SIG-M5 (cell line): ENCODE measurements at regions not wholly inside any gene's neighbourhood (a gene's known extent, or its start where the extent isn't known, plus 50 kb on each side); places are given as distances from the start of the nearest gene placed in this dataset.
"Not testable (repeated sequence)": the region's sequence is repeated elsewhere in the genome, so short reads cannot be mapped to it uniquely, and the experiment has no call there.

Source experiments
- DNase-seq: peaks from one replicate; lab custom pipeline; 2025; lab: John Stamatoyannopoulos, UW

DNA sequence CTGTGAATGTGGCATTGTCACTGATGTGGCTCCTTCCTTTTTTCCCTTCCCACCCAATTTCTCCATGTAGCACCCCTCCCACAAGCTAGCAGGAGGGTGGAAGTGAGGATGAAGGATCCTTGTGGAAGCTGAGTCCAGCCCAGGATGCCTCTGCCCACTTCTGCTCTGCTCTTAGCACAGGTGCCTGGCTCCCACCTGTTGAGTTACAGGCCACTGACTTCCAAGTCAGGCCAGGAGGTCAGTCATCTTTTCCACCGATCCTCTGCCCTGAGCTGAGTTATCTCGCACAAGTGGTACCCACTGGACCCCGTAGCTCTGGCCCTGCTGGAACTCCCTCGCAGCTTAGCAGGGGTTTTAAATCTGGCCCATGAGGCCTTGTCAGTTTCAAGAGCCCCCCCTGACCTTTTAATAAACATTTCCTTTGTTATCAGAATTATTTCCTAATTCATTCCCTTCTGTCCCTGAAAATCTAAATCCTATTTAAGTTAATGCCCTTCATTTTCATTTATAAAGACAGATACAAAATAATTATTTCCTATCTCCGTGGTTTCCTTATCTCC lies 125.3 kb upstream of the CADM1 start:
- no peak for DNase-seq

DNA sequence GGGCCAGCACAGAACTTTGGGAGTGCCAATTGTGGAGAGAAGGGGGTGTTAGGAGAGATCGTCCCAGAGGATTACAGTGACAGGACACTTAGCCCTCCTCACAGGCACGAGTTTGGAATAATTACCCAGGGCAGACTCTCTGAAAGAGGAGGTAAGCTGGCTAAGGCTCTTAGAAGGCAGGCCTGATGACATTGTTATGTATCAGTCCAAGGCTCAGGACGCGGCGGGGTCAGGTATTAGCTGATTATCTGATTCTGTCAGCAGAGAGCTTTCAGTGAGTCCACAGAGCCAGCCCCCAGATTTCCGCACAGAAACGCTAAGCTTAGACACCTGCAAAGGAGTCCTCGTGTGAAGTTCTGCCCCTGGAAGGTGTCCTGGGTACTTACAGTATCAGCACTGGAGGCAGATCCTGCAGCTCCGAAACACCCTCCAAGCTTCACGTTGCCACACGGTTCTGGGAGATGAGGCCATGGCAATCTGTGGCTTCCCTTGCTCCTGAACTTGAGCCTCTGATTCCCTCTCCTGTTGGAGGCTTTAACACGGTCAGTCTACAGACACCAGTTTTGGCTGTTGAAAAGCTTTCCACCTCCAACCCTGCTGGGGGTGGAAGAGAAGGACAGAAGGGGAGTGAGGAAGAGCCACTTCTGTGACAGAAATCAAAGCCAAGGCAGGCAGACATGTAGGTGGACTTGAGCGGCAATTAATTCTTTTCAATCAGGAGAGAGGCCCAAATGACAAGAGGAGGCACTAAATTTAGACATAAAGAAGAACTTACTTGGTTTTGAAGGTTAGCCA lies 123.6 kb upstream of the CADM1 start:
- DNase-seq, result no peak

DNA sequence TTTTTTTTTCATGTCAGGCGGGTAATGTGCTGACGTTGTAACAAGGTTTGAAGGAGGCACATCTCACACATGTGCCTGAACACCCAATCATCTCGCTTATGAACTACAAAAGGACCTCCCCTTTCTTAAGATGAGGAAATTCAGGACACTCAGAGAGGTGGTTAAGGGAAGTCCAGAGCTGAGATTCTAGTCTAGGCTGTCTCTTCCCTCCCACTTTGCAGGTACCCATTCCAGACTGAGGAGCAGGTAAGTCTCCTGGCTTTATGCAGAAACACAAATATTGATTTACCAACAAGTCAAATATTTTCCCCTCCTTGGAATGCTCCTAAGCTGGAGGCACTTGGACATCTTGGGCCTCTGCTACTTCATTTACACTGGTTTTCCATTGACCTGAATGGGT lies 122.9 kb upstream of the CADM1 start:
- no peak for DNase-seq

GRCh38 chr11:115626414-115626813 lies 122.2 kb upstream of the CADM1 start:
- DNase-seq, result no peak

DNA sequence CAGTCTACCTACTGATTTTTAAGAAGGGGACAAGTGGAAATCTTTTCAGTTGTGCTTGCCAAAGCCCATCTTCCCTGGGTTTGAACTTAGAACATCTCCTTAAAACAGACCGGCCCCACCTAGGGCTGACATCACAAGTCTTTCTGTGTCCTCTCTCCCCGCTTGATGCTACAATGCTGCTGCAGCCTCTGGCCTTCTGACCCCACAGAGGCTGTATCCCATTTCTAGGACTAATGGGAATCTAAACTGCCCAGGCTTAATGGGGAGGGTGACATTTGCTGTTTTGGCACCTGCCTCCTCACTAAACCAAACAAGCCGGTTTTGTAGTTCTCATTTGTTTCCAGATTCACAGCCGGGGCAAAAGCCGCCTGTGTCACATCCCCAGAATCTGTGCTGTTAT lies 121.3 kb upstream of the CADM1 start:
- no peak for DNase-seq

- DNase-seq, result no peak
Observed at GRCh38 chr11:115624065-115624464, 119.8 kb upstream of the CADM1 start.

DNA sequence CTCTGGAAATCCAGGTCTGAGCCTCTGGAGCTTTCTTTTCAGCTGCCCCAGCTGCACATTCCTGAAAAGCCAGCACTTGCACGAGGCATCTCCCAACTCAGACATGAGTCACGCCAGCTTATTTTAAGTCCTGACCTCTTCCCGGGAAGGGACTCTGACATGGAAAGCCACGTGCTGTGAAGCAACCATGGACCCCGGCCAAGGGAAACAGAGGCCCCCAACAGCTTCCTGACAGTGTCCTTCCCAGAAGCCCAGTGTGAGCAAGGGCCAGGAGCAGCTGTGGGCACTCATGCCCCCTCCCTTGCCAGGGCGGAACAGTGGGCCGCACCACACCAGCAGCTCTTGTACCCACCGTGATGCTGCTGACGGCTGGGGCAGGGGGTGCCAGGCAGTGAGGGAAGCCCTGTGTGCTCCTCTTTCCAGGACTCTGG lies 118.8 kb upstream of the CADM1 start:
- no peak for DNase-seq

- DNase-seq, result no peak
Observed at GRCh38 chr11:115618428-115618827, 114.2 kb upstream of the CADM1 start.

DNA sequence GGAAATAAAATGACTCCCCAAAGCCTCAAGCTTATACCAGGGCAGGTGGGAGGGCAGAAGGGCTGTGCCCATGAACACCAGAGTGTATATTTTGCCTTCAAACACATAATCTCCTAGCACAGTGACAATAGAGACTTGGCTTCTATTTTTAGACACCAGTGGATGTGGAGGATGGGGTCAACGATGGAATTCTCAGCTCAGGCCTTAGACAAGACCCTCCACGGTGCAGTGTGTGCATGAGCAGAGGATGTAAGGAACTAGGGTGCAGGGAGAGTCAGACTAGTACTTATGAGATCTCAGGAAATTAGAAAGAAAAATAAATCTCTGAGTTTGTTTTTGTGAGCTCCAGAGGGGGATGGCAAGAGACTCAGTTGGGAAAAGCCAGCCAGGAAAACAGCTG lies 113.6 kb upstream of the CADM1 start:
- no peak for DNase-seq

- DNase-seq, result no peak
Observed at GRCh38 chr11:115616971-115617370, 112.8 kb upstream of the CADM1 start.

GRCh38 chr11:115613986-115614632 lies 109.9 kb upstream of the CADM1 start:
- DNase-seq, result no peak

DNA sequence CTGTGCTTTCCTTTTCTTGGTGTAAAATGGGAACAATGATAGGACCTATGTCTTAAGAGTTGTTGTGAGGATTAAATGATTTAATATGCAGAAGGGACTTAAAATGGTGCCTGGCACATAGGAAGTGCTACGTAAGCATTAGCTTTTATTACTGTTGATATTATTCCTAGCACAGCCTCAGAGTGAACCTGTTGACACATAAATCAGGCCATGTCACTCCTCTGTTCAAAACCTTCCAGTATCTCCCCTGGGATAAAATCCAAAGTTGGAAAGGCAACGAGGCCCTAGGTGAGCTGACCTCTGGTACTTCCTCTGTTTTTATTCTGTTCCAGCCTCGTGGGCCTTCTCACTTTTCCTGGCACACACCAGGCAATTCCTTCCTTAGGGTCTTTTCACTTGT lies 108.8 kb upstream of the CADM1 start:
- no peak for DNase-seq

- DNase-seq, result no peak
Observed at GRCh38 chr11:115612046-115612730, 108.0 kb upstream of the CADM1 start.

GRCh38 chr11:115611343-115611742 lies 107.1 kb upstream of the CADM1 start:
- DNase-seq, result no peak

- no peak for DNase-seq
Observed at GRCh38 chr11:115610908-115611307, 106.7 kb upstream of the CADM1 start.

GRCh38 chr11:115610234-115610633 lies 106.0 kb upstream of the CADM1 start:
- not testable (repeated sequence) for DNase-seq

GRCh38 chr11:115608976-115609375 lies 104.8 kb upstream of the CADM1 start:
- no peak for DNase-seq

- no peak for DNase-seq
Observed at GRCh38 chr11:115607621-115608221, 103.5 kb upstream of the CADM1 start.

DNA sequence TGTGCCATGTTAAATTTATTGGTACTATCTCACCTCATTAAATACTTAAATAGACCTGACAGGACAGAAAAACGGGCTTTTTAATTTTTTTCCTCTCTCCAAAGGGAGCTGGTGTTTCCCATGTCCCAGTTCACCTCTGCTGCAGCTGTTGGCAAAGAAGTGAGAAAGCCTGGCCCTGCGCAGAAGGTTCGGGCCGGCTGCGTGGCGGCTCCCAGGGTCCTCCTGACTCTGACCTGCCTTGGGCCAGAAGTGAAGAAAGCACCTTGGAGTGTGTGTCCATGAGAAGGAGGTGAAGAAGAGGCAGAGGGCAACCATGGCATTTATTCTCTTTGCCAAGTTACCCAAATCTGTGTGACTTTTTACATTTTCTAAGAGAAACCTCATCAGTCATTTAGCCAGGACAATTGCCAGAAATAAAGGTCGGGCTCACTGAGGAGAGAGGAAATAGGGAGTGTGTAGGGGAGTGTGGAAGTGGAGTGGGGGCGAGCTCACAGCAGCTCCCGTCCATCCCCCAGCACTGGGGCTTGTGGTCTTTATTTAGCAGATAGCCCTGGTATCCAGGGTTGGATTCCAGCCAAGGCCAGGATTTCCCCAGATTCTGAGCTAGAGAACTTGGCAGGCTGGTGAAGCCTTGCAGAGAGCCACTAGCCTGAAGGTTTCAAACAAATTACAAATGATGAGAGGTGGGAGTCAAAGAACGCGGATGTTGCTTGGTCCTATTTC lies 102.4 kb upstream of the CADM1 start:
- no peak for DNase-seq

DNA sequence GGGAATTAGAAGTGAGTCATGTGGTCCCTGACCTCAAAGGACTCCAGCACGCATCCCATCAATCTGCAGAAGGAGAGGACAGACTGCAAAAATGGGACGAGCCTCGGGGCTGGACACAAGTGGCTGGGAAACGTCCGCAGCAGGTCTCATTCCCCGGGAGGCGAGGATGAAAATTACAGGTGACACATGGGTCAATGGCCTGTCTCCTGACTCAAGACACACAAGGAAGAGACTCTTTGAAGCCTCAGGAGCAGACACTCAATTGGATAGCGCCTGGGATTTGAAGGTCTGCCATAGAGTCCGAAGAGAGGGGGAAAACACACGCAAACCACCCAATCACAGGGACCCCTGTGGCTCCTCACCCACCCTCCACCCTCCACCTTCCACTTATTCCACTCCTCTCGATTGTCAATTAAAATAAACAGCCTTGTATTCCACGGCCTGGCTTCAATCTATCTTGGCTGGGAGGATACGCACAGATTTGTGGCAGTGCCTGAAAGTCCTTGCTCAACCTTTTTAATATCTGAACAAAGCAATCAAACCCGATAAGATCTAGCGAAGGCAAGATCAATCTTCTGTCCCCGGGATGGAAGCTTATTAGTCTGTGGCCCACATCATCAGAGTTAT lies 101.8 kb upstream of the CADM1 start:
- DNase-seq, result no peak

- not testable (repeated sequence) for DNase-seq
Observed at GRCh38 chr11:115605397-115605796, 101.2 kb upstream of the CADM1 start.
